ENCODE measurements at regions not wholly inside any gene's neighbourhood (a gene's known extent, or its start where the extent isn't known, plus 50 kb on each side); places are given as distances from the start of the nearest gene placed in this dataset.

GRCh38 chr9:95595721-95596295, 79.0 kb upstream of the PTCH1 start:
- no peak for TF ChIP-seq CTCF (IDR thresholded peaks at IDR 0.05; ENCODE audit: insufficient read depth, low read length)
- no peak for TF ChIP-seq POLR2AphosphoS5 (IDR thresholded peaks at IDR 0.05; ENCODE audit: low read depth)
- TF ChIP-seq REST (IDR thresholded peaks at IDR 0.05; ENCODE audit: insufficient replicate concordance, low read depth): no peak

All from HL-60 (cell line).